GM18870 (cell line): ENCODE measurements at regions not wholly inside any gene's neighbourhood (a gene's known extent, or its start where the extent isn't known, plus 50 kb on each side); places are given as distances from the start of the nearest gene placed in this dataset.

Source experiments
- ATAC-seq: cut with Tn5 transposase; IDR thresholded peaks from one replicate; pipeline ENCODE4 v1.9.1; 2021; ENCODE audit warnings: moderate library complexity; ENCODE audit not compliant: unreplicated experiment

GRCh38 chr15:47337836-47338235 is 379.5 kb upstream of the SEMA6D start:
- no peak for ATAC-seq

- ATAC-seq, result no peak
Measured at GRCh38 chr15:47338771-47339170, 378.5 kb upstream of the SEMA6D start.

- no peak for ATAC-seq
Measured at GRCh38 chr15:47339800-47340570, 377.3 kb upstream of the SEMA6D start.

- no peak for ATAC-seq
Measured at GRCh38 chr15:47340571-47340920, 376.8 kb upstream of the SEMA6D start.

GRCh38 chr15:47349179-47349578 is 368.1 kb upstream of the SEMA6D start:
- no peak for ATAC-seq

- no peak for ATAC-seq
Measured at GRCh38 chr15:47351501-47351900, 365.8 kb upstream of the SEMA6D start.

GRCh38 chr15:47352217-47352616 is 365.1 kb upstream of the SEMA6D start:
- ATAC-seq, result no peak

GRCh38 chr15:47355759-47356158 is 361.5 kb upstream of the SEMA6D start:
- ATAC-seq, result no peak

GRCh38 chr15:47356297-47356696 is 361.0 kb upstream of the SEMA6D start:
- ATAC-seq, result no peak

GRCh38 chr15:47358876-47359275 is 358.4 kb upstream of the SEMA6D start:
- no peak for ATAC-seq

GRCh38 chr15:47360305-47360704 is 357.0 kb upstream of the SEMA6D start:
- ATAC-seq, result no peak

GRCh38 chr15:47362118-47362905 is 355.0 kb upstream of the SEMA6D start:
- ATAC-seq, result no peak

GRCh38 chr15:47363653-47364052 is 353.7 kb upstream of the SEMA6D start:
- no peak for ATAC-seq

- ATAC-seq, result no peak
Measured at GRCh38 chr15:47364230-47365141, 352.8 kb upstream of the SEMA6D start.

- no peak for ATAC-seq
Measured at GRCh38 chr15:47366884-47367283, 350.4 kb upstream of the SEMA6D start.

GRCh38 chr15:47367726-47368390 is 349.4 kb upstream of the SEMA6D start:
- ATAC-seq, result no peak

GRCh38 chr15:47371939-47372338 is 345.4 kb upstream of the SEMA6D start:
- ATAC-seq, result no peak

- ATAC-seq, result no peak
Measured at GRCh38 chr15:47374222-47374621, 343.1 kb upstream of the SEMA6D start.

- ATAC-seq, result no peak
Measured at GRCh38 chr15:47376190-47376589, 341.1 kb upstream of the SEMA6D start.

GRCh38 chr15:47377465-47377864 is 339.8 kb upstream of the SEMA6D start:
- no peak for ATAC-seq

- no peak for ATAC-seq
Measured at GRCh38 chr15:47378527-47378926, 338.8 kb upstream of the SEMA6D start.
